GM20000 (cell line): ENCODE measurements at regions not wholly inside any gene's neighbourhood (a gene's known extent, or its start where the extent isn't known, plus 50 kb on each side); places are given as distances from the start of the nearest gene placed in this dataset.

Experiments used
- DNase-seq: peaks from one replicate; pipeline ENCODE4 v3.0.0; 2012; ENCODE audit warnings: low spot score
- CTCF ChIP-seq: IDR thresholded peaks from 2 replicates; pipeline ENCODE4 v1.5.1; 2012; ENCODE audit warnings: mild to moderate bottlenecking, control low read depth; ENCODE audit errors: extremely low read depth, missing control alignments

DNA sequence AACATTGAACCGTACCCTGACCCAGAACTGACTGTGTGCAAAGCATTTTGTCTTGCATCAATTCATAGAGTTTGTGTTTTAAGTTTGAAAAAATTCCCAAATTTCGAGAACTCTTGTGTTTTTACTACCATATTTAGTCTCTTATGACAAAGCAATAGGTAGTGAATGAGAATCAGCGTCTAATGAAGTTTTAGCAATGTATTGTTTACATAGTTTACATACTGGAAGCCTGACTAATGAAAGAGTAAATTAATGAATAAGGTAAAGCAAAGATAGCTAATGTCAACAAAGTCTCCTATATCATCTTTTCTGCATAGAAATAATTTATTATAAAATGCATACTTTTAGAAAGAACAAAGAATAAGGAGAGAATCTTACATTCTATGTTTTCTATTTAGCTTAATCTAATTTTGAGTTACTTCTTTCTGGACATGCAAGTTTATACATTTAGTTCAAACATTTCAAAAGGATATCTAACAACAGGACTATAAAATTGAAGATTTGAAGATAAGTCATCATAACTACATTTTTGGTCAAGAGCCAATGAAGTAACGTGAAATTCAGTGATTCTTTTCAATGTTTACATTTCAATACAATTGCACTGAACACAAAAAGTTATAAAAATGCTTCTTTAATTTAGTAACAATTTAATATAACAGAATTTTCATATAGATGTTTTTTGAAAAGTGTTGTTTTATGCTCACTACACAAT is 1943.7 kb downstream of the NCAM2 start:
- no peak for TF ChIP-seq CTCF
- no peak for DNase-seq

GRCh38 chr21:22955559-22955958 is 1957.3 kb downstream of the NCAM2 start:
- DNase-seq = no peak
- no peak for TF ChIP-seq CTCF

DNA sequence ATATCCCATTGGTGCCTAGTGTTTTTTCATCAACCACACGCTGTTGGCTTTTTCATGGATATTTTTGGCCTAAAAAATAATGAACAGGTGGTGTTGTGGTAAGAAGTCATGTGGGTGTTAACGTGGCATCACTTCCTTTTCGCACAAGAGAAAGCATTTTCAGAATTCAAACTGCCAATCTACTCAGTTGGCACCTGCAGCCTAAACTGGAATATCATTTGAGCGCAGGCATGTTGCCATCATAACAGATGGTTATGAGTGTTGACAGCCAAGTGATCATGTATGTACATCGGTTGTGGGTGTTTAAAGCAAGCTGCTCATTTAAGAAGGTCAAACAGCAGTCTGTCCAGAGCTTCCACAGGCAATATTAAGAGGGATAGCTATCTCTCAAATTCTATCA is 1963.0 kb downstream of the NCAM2 start:
- TF ChIP-seq CTCF = no peak
- DNase-seq = no peak

DNA sequence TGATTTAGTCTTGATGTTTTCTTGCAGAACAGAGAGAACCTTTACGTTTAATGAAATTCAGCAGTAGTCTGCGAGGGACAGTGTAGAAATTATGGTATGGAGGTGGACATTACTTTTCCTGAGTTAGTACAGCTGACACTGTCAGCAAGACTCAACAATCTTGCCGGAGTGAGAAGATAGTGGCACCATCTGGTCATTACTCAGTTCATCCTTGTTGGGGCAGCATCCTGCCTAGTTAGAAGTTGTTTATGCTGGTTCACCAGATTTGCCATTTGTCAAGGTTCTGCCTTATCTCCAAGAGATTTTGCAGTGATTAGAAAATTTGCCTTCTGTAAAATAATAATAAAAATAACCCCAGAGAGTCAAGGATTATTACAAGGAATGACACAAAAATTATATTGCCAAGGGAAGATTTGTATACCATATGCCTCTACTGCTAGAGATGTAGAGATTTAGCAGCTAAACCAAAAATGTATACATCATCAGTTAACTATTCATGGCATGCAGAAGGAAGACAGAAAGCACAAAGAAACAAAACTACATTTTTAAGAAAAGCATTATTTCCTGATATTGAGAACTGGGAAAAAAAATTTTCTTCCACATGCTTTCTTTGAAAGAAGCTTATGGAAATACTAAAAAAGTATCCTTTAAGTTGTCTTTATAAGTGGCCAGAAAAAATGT is 1967.4 kb downstream of the NCAM2 start:
- DNase-seq = no peak
- TF ChIP-seq CTCF = no peak

DNA sequence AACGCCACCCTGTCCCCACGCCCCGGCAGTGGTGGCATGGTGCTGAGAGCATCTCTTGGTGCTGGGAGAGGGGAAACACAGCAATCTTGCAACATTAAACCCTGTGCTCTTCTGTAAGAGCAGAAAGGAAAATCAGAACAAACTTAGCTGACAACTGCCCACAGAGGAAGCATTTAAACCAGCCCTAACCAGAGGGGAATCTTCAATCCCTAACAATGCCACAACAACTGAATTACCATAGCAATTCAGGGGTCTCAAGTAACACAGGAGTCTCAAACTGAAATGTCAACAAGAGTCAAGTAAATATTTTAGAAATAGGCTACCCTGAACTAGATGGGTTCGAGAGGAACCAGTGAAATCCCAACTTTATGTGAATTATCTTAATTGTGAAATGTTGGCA is 1983.6 kb downstream of the NCAM2 start:
- no peak for TF ChIP-seq CTCF
- no peak for DNase-seq

GRCh38 chr21:22993144-22993543 is 1994.9 kb downstream of the NCAM2 start:
- TF ChIP-seq CTCF = no peak
- DNase-seq = no peak

- no peak for DNase-seq
- TF ChIP-seq CTCF = no peak
Observed at GRCh38 chr21:22993822-22994574, 1995.8 kb downstream of the NCAM2 start.
